ENCODE measurements at regions not wholly inside any gene's neighbourhood (a gene's known extent, or its start where the extent isn't known, plus 50 kb on each side); places are given as distances from the start of the nearest gene placed in this dataset.

- Histone ChIP-seq H3K9ac (no peak overlapping the region), H3K9me3 (ENCODE audit: low read depth) (no peaks in the 10 kb centered on the region), H3K4me3 (no peak overlapping the region), H3K27ac (no peak overlapping the region), H4K20me1 (ENCODE audit: insufficient read depth) (no peaks in the 10 kb centered on the region), H3F3A (ENCODE audit: insufficient read depth) (no peaks in the 10 kb centered on the region), H3K36me3 (ENCODE audit: low read depth) (no peaks in the 10 kb centered on the region), H3K79me2 (ENCODE audit: insufficient read depth) (no peaks in the 10 kb centered on the region), H3K4me2 (ENCODE audit: unreplicated experiment) (no peak overlapping the region), H3K9me2 (ENCODE audit: insufficient read depth) (no peaks in the 10 kb centered on the region), H2AFZ (no peak overlapping the region), H3K4me1 (ENCODE audit: insufficient read depth) (0 out of 2 replicates have a peak, but pooled peaks cover 7% of the 10 kb centered on the region), H3K27me3 (replicated peaks; ENCODE audit: insufficient read depth) (no peaks in the 10 kb centered on the region)
- DNase-seq, result no peak
- in situ Hi-C loops (cut with MboI), result no loop called here
- WGBS, 2 experiments (ENCODE audit: low coverage in 1 of 2, low lambda C conversion rate in 2 of 2, missing lambda C conversion rate in 2 of 2), result 6% methylated on average over 1 of the region's 1 CpG
- TF ChIP-seq EZH2phosphoT487 (IDR thresholded peaks at IDR 0.05; ENCODE audit: insufficient read depth, low read depth), result no peak
- no peak for TF ChIP-seq EZH2 (IDR thresholded peaks at IDR 0.05; ENCODE audit: insufficient read depth, poor library complexity, severe bottlenecking)
Measured at GRCh38 chr5:35488055-35488454, 129.6 kb upstream of the SPEF2 start.

- no peak overlapping the region for H2AFZ ChIP-seq
- DNase-seq, result no peak
- no peaks in the 10 kb centered on the region for H3K9me3 ChIP-seq (ENCODE audit: low read depth)
- no peaks in the 10 kb centered on the region for H4K20me1 ChIP-seq (ENCODE audit: insufficient read depth)
- no peak overlapping the region for H3K9ac ChIP-seq
- H3K4me3 ChIP-seq, result no peak overlapping the region
- 0 out of 2 replicates have a peak, but pooled peaks cover 7% of the 10 kb centered on the region for H3K4me1 ChIP-seq (ENCODE audit: insufficient read depth)
- TF ChIP-seq EZH2 (IDR thresholded peaks at IDR 0.05; ENCODE audit: insufficient read depth, poor library complexity, severe bottlenecking), result no peak
- no peak for TF ChIP-seq EZH2phosphoT487 (IDR thresholded peaks at IDR 0.05; ENCODE audit: insufficient read depth, low read depth)
- in situ Hi-C loops (cut with MboI), result no loop called here
- H3K4me2 ChIP-seq (ENCODE audit: unreplicated experiment), result no peak overlapping the region
- WGBS, 2 experiments (ENCODE audit: low coverage in 1 of 2, low lambda C conversion rate in 2 of 2, missing lambda C conversion rate in 2 of 2), result 3 to 5% methylated on average over 5 of the region's 5 CpGs
- no peaks in the 10 kb centered on the region for H3K9me2 ChIP-seq (ENCODE audit: insufficient read depth)
- H3K27ac ChIP-seq, result no peak overlapping the region
- no peaks in the 10 kb centered on the region for H3K36me3 ChIP-seq (ENCODE audit: low read depth)
- no peaks in the 10 kb centered on the region for H3K79me2 ChIP-seq (ENCODE audit: insufficient read depth)
- H3F3A ChIP-seq (ENCODE audit: insufficient read depth), result no peaks in the 10 kb centered on the region
- no peaks in the 10 kb centered on the region for H3K27me3 ChIP-seq (replicated peaks; ENCODE audit: insufficient read depth)
Measured at GRCh38 chr5:35487233-35488025, 130.2 kb upstream of the SPEF2 start.

- in situ Hi-C loops (cut with MboI), result no loop called here
- Histone ChIP-seq H4K20me1 (ENCODE audit: insufficient read depth) (no peaks in the 10 kb centered on the region), H3K9me3 (ENCODE audit: low read depth) (no peaks in the 10 kb centered on the region), H3K27me3 (replicated peaks; ENCODE audit: insufficient read depth) (no peaks in the 10 kb centered on the region), H3K9me2 (ENCODE audit: insufficient read depth) (no peaks in the 10 kb centered on the region), H3K4me3 (no peak overlapping the region), H3K79me2 (ENCODE audit: insufficient read depth) (no peaks in the 10 kb centered on the region), H3K36me3 (ENCODE audit: low read depth) (no peaks in the 10 kb centered on the region), H2AFZ (no peak overlapping the region), H3K9ac (no peak overlapping the region), H3K4me2 (ENCODE audit: unreplicated experiment) (no peak overlapping the region), H3K4me1 (ENCODE audit: insufficient read depth) (0 out of 2 replicates have a peak, but pooled peaks cover 7% of the 10 kb centered on the region), H3K27ac (no peak overlapping the region), H3F3A (ENCODE audit: insufficient read depth) (no peaks in the 10 kb centered on the region)
- no peak for DNase-seq
- TF ChIP-seq EZH2 (IDR thresholded peaks at IDR 0.05; ENCODE audit: insufficient read depth, poor library complexity, severe bottlenecking) (no peak), EZH2phosphoT487 (IDR thresholded peaks at IDR 0.05; ENCODE audit: insufficient read depth, low read depth) (no peak)
Measured at GRCh38 chr5:35485487-35485886, 132.2 kb upstream of the SPEF2 start.

- no peak overlapping the region for H3K27ac ChIP-seq
- no peaks in the 10 kb centered on the region; the same call in 1 of the 2 replicates for H3F3A ChIP-seq (ENCODE audit: insufficient read depth)
- H4K20me1 ChIP-seq (ENCODE audit: insufficient read depth), result no peaks in the 10 kb centered on the region
- in situ Hi-C loops (cut with MboI), result no loop called here
- H3K79me2 ChIP-seq (ENCODE audit: insufficient read depth), result no peaks in the 10 kb centered on the region
- no peaks in the 10 kb centered on the region for H3K9me3 ChIP-seq (ENCODE audit: low read depth)
- TF ChIP-seq EZH2 (IDR thresholded peaks at IDR 0.05; ENCODE audit: insufficient read depth, poor library complexity, severe bottlenecking) (no peak), EZH2phosphoT487 (IDR thresholded peaks at IDR 0.05; ENCODE audit: insufficient read depth, low read depth) (no peak)
- H2AFZ ChIP-seq, result no peak overlapping the region
- H3K4me3 ChIP-seq, result no peak overlapping the region
- H3K4me2 ChIP-seq (ENCODE audit: unreplicated experiment), result no peak overlapping the region
- no peak for DNase-seq
- H3K27me3 ChIP-seq (replicated peaks; ENCODE audit: insufficient read depth), result no peaks in the 10 kb centered on the region
- H3K4me1 ChIP-seq (ENCODE audit: insufficient read depth), result 0 out of 2 replicates have a peak, but pooled peaks cover 7% of the 10 kb centered on the region
- no peaks in the 10 kb centered on the region for H3K36me3 ChIP-seq (ENCODE audit: low read depth)
- no peak overlapping the region for H3K9ac ChIP-seq
- H3K9me2 ChIP-seq (ENCODE audit: insufficient read depth), result no peaks in the 10 kb centered on the region
Measured at GRCh38 chr5:35484241-35484640, 133.4 kb upstream of the SPEF2 start.
